Right cardiac atrium (tissue), 5 donors: ENCODE measurements at regions not wholly inside any gene's neighbourhood (a gene's known extent, or its start where the extent isn't known, plus 50 kb on each side); places are given as distances from the start of the nearest gene placed in this dataset.

Experiments used
- ATAC-seq, 2 donors: fragments of 200-7000 bp; cut with Tn5 transposase; one replicate each; pipeline versions ENCODE4 v1.8.0 to v1.9.1; 2020; ENCODE audit warnings: moderate library complexity in 2 of 2, mild to moderate bottlenecking in 1 of 2
- DNase-seq, 3 donors: peaks; one replicate each; pipeline ENCODE4 v3.0.0-alpha.2; 2020
- H3K27ac ChIP-seq: one replicate; pipeline ENCODE4 v1.5.1; 2013; ENCODE audit warnings: mild to moderate bottlenecking, low read length, control low read depth, moderate library complexity
- H3K27me3 ChIP-seq: one replicate; pipeline ENCODE4 v1.6.1; 2013; ENCODE audit not compliant: control insufficient read depth, insufficient read depth
- H3K4me1 ChIP-seq: one replicate; pipeline ENCODE4 v1.6.1; 2013; ENCODE audit warnings: low read length; ENCODE audit not compliant: control insufficient read depth, insufficient read depth
- H3K4me3 ChIP-seq: one replicate; pipeline ENCODE4 v1.5.1; 2013; ENCODE audit warnings: low read length, control low read depth
- H3K9me3 ChIP-seq: one replicate; pipeline ENCODE4 v1.6.1; 2013; ENCODE audit warnings: low read length; ENCODE audit not compliant: control insufficient read depth
- WGBS: extraction: QIAGEN DNeasy Blood & Tissue Kit; methylation state at CpG from one replicate; pipeline ENCODE4 v1.1.7; 2013; 5-methylcytosine and 5-hydroxymethylcytosine counted together
- intact Hi-C, 4 donors: fragments of 100-400 bp; cut with DNase I; formaldehyde crosslinking; loops; one replicate each; pipeline versions ENCODE4 v1.11.0 to v1.14.0; 2022 to 2023
- donor health status: healthy with polysubstance abuse.
- donor health status: DM: no; HTN: yes; CAD: no.
- donor health status: DM: no; HTN: no; CAD: no.
- donor health status: DM: no; HTN: yes; CAD: no; lungs with severe emphysema.
- donor health status: DM: yes; HTN: yes; CAD: no.

DNA sequence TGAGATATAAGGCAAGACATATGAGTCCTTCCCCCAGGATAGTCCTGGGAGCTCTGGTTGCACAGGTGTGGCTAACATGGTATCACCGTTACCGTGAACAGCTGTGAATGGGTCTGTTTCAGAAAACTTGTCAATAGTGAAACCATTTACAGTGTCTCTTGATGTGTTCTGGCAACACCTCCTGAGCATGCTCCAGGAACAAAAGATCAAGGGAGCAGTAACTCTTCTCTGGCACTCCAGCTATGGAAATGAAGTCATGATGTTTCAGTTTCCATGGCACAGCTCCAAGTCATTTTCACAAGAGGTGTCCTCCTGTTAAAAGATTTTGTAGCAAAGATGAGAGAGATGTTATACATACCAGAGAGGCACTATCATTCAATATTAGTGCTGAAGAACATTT, 253.7 kb downstream of the SNAPC1 start:
- intact Hi-C loops = no loop called here
- Histone ChIP-seq H3K4me1 (no peaks in the 10 kb centered on the region), H3K27ac (no peak overlapping the region), H3K27me3 (no peaks in the 10 kb centered on the region), H3K4me3 (no peak overlapping the region), H3K9me3 (no peaks in the 10 kb centered on the region)
- WGBS = 61% methylated on average over 2 of the region's 2 CpGs
- DNase-seq (no peak), ATAC-seq (peak in 1 of 2 donors; percentile 26)

DNA sequence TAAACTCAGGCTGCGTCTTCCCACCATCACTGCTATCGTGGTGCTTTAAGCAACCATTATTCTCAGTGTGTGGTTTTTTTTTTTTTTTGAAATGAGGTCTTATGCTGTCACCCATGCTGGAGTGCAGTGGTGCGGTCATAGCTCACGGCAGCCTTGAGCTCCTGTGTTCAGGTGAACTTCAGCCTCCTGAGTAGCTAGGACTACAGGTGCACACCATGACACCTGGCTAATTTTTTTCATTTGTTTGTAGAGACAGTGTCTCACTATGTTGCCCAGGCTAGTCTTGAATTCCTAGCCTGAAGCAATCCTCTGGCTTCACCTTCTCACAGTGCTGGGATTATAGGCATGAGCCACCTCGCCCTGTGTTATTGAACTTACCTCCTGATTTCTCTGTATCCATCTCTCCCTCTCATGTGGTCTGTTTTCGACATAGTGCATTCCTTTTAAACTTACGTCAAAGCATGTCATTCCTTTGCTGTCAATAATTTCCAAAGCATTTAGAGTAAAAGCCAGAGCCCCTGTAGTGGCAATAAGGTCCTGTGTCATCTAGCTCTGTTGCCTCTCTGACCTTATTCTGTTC, 255.5 kb downstream of the SNAPC1 start:
- Histone ChIP-seq H3K4me3 (no peak overlapping the region), H3K9me3 (no peaks in the 10 kb centered on the region), H3K27ac (no peak overlapping the region), H3K27me3 (no peaks in the 10 kb centered on the region), H3K4me1 (no peaks in the 10 kb centered on the region)
- DNase-seq (no peak), ATAC-seq (no peak)
- intact Hi-C loops = no loop called here
- 87% methylated on average over 7 of the region's 7 CpGs for WGBS

GRCh38 chr14:62018606-62019005, 256.4 kb downstream of the SNAPC1 start:
- intact Hi-C loops = no loop called here
- no peak for DNase-seq
- Histone ChIP-seq H3K27ac (no peak overlapping the region), H3K9me3 (no peaks in the 10 kb centered on the region), H3K4me1 (no peaks in the 10 kb centered on the region), H3K27me3 (no peaks in the 10 kb centered on the region), H3K4me3 (no peak overlapping the region)
- no peak for ATAC-seq
- 84% methylated on average over 5 of the region's 5 CpGs for WGBS

DNA sequence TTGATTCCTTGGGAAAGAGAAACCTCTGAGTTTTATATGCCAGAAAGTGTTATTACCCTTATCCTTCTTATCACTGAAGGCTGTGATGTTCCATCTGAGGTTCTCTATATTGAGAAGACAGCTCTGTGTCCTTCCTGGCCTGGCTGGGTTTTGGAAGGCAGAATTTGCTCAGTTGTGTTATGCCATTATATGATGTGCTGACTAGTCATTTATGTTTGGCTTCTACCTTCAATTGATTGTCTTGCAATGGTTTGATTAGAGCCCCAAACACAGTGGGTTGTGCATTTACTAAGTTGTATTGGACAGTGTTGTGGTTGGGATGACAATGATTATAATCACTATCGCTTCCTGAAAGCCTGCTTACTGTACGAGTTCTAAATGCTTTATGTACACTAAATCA, 265.7 kb downstream of the SNAPC1 start:
- no peak overlapping the region for H3K27ac ChIP-seq
- intact Hi-C loops = no loop called here
- WGBS = 80% methylated on average over 2 of the region's 2 CpGs
- H3K9me3 ChIP-seq = no peaks in the 10 kb centered on the region
- no peak for DNase-seq
- ATAC-seq = no peak
- no peak overlapping the region for H3K4me3 ChIP-seq
- no peaks in the 10 kb centered on the region for H3K27me3 ChIP-seq
- H3K4me1 ChIP-seq = no peaks in the 10 kb centered on the region

DNA sequence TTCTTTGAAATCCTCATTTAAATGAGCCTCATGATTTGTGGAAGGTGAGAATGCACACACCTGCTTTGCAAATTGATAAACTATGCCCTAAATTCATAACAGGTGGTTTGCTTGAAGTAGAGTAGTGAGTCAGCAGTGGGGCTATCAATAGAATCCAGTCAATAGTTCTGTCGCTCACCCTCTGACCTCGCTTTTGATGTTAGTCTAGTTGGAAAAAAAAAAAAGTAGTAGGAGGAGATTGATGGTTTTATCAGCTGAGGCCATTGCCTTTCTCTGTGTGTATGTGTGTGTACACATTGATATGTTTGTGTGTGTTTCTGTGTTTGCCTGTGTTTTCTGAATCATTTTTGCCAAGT, 267.3 kb downstream of the SNAPC1 start:
- Histone ChIP-seq H3K27me3 (no peaks in the 10 kb centered on the region), H3K4me3 (no peak overlapping the region), H3K27ac (no peak overlapping the region), H3K9me3 (no peaks in the 10 kb centered on the region), H3K4me1 (no peaks in the 10 kb centered on the region)
- intact Hi-C loops = no loop called here
- DNase-seq = no peak
- 66% methylated on average over 2 of the region's 2 CpGs for WGBS
- no peak for ATAC-seq

DNA sequence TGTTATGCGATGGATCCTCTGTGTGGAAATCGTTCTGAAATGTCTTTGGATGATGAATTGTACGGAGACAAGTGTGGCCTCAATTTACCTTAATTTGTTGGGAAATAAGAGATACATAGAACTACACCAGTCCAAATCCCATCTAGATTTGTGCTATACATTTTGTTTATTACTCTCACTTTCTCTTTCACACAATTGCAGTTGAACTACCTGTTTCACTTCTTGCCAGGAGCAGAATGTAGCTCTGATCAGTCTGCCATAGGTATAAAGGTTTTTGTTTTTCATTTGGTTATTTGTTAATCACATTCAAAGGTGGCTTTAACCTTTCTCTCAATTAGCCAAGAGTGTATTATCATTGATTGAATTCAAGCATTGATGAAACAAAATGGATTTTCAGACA, 268.2 kb downstream of the SNAPC1 start:
- 87% methylated on average over 3 of the region's 3 CpGs for WGBS
- ATAC-seq (no peak), DNase-seq (no peak)
- no peak overlapping the region for H3K4me3 ChIP-seq
- H3K27ac ChIP-seq = no peak overlapping the region
- no peaks in the 10 kb centered on the region for H3K27me3 ChIP-seq
- intact Hi-C loops = no loop called here
- H3K4me1 ChIP-seq = no peaks in the 10 kb centered on the region
- H3K9me3 ChIP-seq = no peaks in the 10 kb centered on the region

- no peaks in the 10 kb centered on the region for H3K27me3 ChIP-seq
- no peaks in the 10 kb centered on the region for H3K4me1 ChIP-seq
- ATAC-seq (no peak), DNase-seq (no peak)
- no peak overlapping the region for H3K27ac ChIP-seq
- no peak overlapping the region for H3K4me3 ChIP-seq
- H3K9me3 ChIP-seq = no peaks in the 10 kb centered on the region
- WGBS = 90% methylated on average over 3 of the region's 3 CpGs
- intact Hi-C loops = no loop called here
Observed at GRCh38 chr14:62031504-62031903, 269.3 kb downstream of the SNAPC1 start.

- no peaks in the 10 kb centered on the region for H3K4me1 ChIP-seq
- no peak for DNase-seq
- 80% methylated on average over 3 of the region's 3 CpGs for WGBS
- H3K9me3 ChIP-seq = no peaks in the 10 kb centered on the region
- no peaks in the 10 kb centered on the region for H3K27me3 ChIP-seq
- intact Hi-C loops = no loop called here
- H3K4me3 ChIP-seq = no peak overlapping the region
- no peak overlapping the region for H3K27ac ChIP-seq
- no peak for ATAC-seq
Observed at GRCh38 chr14:62053188-62053587, 291.0 kb downstream of the SNAPC1 start.

- Histone ChIP-seq H3K27me3 (no peaks in the 10 kb centered on the region), H3K9me3 (no peaks in the 10 kb centered on the region), H3K4me3 (no peak overlapping the region), H3K27ac (no peak overlapping the region), H3K4me1 (no peaks in the 10 kb centered on the region)
- intact Hi-C loops = no loop called here
- no peak for DNase-seq
- no peak for ATAC-seq
- WGBS = 91% methylated on average over 27 of the region's 27 CpGs
Observed at GRCh38 chr14:62056789-62057188, 294.6 kb downstream of the SNAPC1 start.

- DNase-seq (no peak), ATAC-seq (no peak)
- H3K4me3 ChIP-seq = no peak overlapping the region
- H3K4me1 ChIP-seq = peaks cover 1% of the 10 kb centered on the region
- H3K9me3 ChIP-seq = no peaks in the 10 kb centered on the region
- intact Hi-C loops = no loop called here
- H3K27ac ChIP-seq = no peak overlapping the region
- WGBS = 65% methylated on average over 5 of the region's 5 CpGs
- H3K27me3 ChIP-seq = peaks cover 2% of the 10 kb centered on the region
Observed at GRCh38 chr14:62062645-62063044, 300.4 kb downstream of the SNAPC1 start.

- no peak overlapping the region for H3K4me3 ChIP-seq
- no peak for DNase-seq
- no peaks in the 10 kb centered on the region for H3K9me3 ChIP-seq
- WGBS = 27% methylated on average over 3 of the region's 3 CpGs
- H3K4me1 ChIP-seq = peaks cover 1% of the 10 kb centered on the region
- ATAC-seq = no peak
- H3K27ac ChIP-seq = no peak overlapping the region
- intact Hi-C loops = no loop called here
- H3K27me3 ChIP-seq = peaks cover 2% of the 10 kb centered on the region
Observed at GRCh38 chr14:62064751-62065323, 302.6 kb downstream of the SNAPC1 start.

- no peak overlapping the region for H3K27ac ChIP-seq
- peaks cover 1% of the 10 kb centered on the region for H3K4me1 ChIP-seq
- intact Hi-C loops = no loop called here
- ATAC-seq = no peak
- no peak for DNase-seq
- no peak overlapping the region for H3K4me3 ChIP-seq
- WGBS = 53% methylated on average over 2 of the region's 2 CpGs
- H3K27me3 ChIP-seq = peaks cover 2% of the 10 kb centered on the region
- no peaks in the 10 kb centered on the region for H3K9me3 ChIP-seq
Observed at GRCh38 chr14:62066304-62066703, 304.1 kb downstream of the SNAPC1 start.
